Superior temporal gyrus (tissue), 1 donor: ENCODE measurements at regions not wholly inside any gene's neighbourhood (a gene's known extent, or its start where the extent isn't known, plus 50 kb on each side); places are given as distances from the start of the nearest gene placed in this dataset.

Experiments used
- DNase-seq: peaks from one replicate; pipeline ENCODE4 v3.0.0-alpha.2; 2016; ENCODE audit errors: extremely low spot score

GRCh38 chr11:116558504-116559211, 214.1 kb downstream of the BUD13 start:
- no peak for DNase-seq

GRCh38 chr11:116557282-116557681, 215.5 kb downstream of the BUD13 start:
- DNase-seq: no peak

GRCh38 chr11:116556483-116556882, 216.3 kb downstream of the BUD13 start:
- no peak for DNase-seq

- no peak for DNase-seq
Measured at GRCh38 chr11:116553482-116553881, 219.3 kb downstream of the BUD13 start.

GRCh38 chr11:116551576-116551975, 221.2 kb downstream of the BUD13 start:
- DNase-seq: no peak

- DNase-seq: no peak
Measured at GRCh38 chr11:116548256-116548655, 224.5 kb downstream of the BUD13 start.

GRCh38 chr11:116547571-116547970, 225.2 kb downstream of the BUD13 start:
- DNase-seq: no peak

GRCh38 chr11:116545912-116546311, 226.9 kb downstream of the BUD13 start:
- DNase-seq: no peak

- DNase-seq: no peak
Measured at GRCh38 chr11:116544721-116545120, 228.1 kb downstream of the BUD13 start.

GRCh38 chr11:116543911-116544475, 228.8 kb downstream of the BUD13 start:
- no peak for DNase-seq

GRCh38 chr11:116543099-116543498, 229.7 kb downstream of the BUD13 start:
- DNase-seq: no peak

- DNase-seq: no peak
Measured at GRCh38 chr11:116542406-116542805, 230.4 kb downstream of the BUD13 start.

- no peak for DNase-seq
Measured at GRCh38 chr11:116541460-116541859, 231.3 kb downstream of the BUD13 start.

GRCh38 chr11:116540645-116541304, 232.0 kb downstream of the BUD13 start:
- DNase-seq: no peak

GRCh38 chr11:116539836-116540418, 232.9 kb downstream of the BUD13 start:
- DNase-seq: no peak

- DNase-seq: no peak
Measured at GRCh38 chr11:116539211-116539610, 233.6 kb downstream of the BUD13 start.

- DNase-seq: no peak
Measured at GRCh38 chr11:116538677-116539076, 234.1 kb downstream of the BUD13 start.

- DNase-seq: no peak
Measured at GRCh38 chr11:116537709-116538108, 235.1 kb downstream of the BUD13 start.

- DNase-seq: no peak
Measured at GRCh38 chr11:116537121-116537520, 235.7 kb downstream of the BUD13 start.

GRCh38 chr11:116536416-116536815, 236.4 kb downstream of the BUD13 start:
- DNase-seq: no peak

GRCh38 chr11:116535994-116536393, 236.8 kb downstream of the BUD13 start:
- DNase-seq: no peak

GRCh38 chr11:116535120-116535519, 237.7 kb downstream of the BUD13 start:
- no peak for DNase-seq
